Breast epithelium (tissue), 3 donors: ENCODE measurements at regions not wholly inside any gene's neighbourhood (a gene's known extent, or its start where the extent isn't known, plus 50 kb on each side); places are given as distances from the start of the nearest gene placed in this dataset.

ENCODE experiments used
- POLR2A ChIP-seq: fragments of 450-650 bp; IDR thresholded peaks from one replicate; pipeline ENCODE4 v1.6.1; 2016; ENCODE audit warnings: antibody characterized with exemption, mild to moderate bottlenecking, moderate library complexity
- POLR2AphosphoS5 ChIP-seq, 3 donors: sonication (generic); formaldehyde crosslinking; IDR thresholded peaks; one replicate each; pipeline ENCODE4 v1.6.1; 2017; ENCODE audit warnings: antibody characterized with exemption in 3 of 3

DNA sequence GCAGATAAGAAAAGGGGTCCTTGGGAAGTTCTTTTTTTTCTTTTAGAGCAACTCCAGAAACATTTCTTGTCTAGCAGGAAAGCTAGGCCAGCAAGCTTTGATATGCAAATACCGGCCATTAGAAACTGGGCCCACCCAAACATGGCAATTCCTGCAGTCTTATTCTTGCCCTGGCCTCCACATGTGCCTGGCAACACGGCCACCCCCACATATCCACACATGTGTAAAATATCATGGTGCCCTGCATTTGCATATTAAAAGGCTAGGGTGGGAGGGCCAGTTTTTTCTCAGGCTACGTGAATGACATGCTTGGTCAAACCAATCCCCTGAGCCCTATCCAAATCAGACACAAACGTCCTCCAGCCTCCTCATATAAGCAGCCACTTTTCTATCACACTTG is 171.7 kb upstream of the ZCCHC13 start:
- TF ChIP-seq POLR2AphosphoS5 (IDR thresholded peaks at IDR 0.05) (no peak), POLR2A (no peak)
